ENCODE measurements at regions not wholly inside any gene's neighbourhood (a gene's known extent, or its start where the extent isn't known, plus 50 kb on each side); places are given as distances from the start of the nearest gene placed in this dataset.

GRCh38 chr4:112900416-112900815, 149.0 kb upstream of the ANK2 start:
- Histone ChIP-seq H3K27me3 (replicated peaks in 1 of 4; ENCODE audit: control extremely low read depth in 1 of 4, control insufficient read depth in 3 of 4, insufficient read depth in 4 of 4, low read length in 3 of 4) (no peaks in the 10 kb centered on the region), H3K27ac (ENCODE audit: low read length in 2 of 2) (no peak overlapping the region), H3K4me2 (replicated peaks; ENCODE audit: low read depth, low read length, poor library complexity, severe bottlenecking) (no peak overlapping the region), H3K36me3 (replicated peaks in 1 of 2; ENCODE audit: control extremely low read depth in 1 of 2, control insufficient read depth in 1 of 2, extremely low read depth in 1 of 2, insufficient read depth in 2 of 2, low read length in 1 of 2) (no peaks in the 10 kb centered on the region), H3K9me3 (ENCODE audit: control extremely low read depth in 1 of 3, control insufficient read depth in 2 of 3, insufficient read depth in 1 of 3, low read length in 2 of 3) (no peaks in the 10 kb centered on the region), H2AFZ (ENCODE audit: insufficient read depth, low read depth, low read length, poor library complexity, severe bottlenecking) (no peak overlapping the region), H3K79me2 (ENCODE audit: control insufficient read depth, insufficient read depth, low read length) (no peaks in the 10 kb centered on the region), H3K4me3 (ENCODE audit: control extremely low read depth in 1 of 5, extremely low read depth in 1 of 5, insufficient read depth in 1 of 5, low read depth in 2 of 5, low read length in 4 of 5) (no peak overlapping the region), H3K4me1 (ENCODE audit: control insufficient read depth in 2 of 2, insufficient read depth in 2 of 2, low read length in 2 of 2) (no peaks in the 10 kb centered on the region), H4K20me1 (ENCODE audit: control insufficient read depth, insufficient read depth, low read length, poor library complexity, severe bottlenecking) (no peaks in the 10 kb centered on the region), H3K9ac (ENCODE audit: low read length) (no peak overlapping the region)
- POLR2A ChIA-PET, result no interaction called here
- no peak overlapping the region for H3K27ac Mint-ChIP-seq
- no CpG with 5 or more reads among the region's 2 CpGs for WGBS (ENCODE audit: insufficient coverage)
- H3K4me1 Mint-ChIP-seq, result no peaks in the 10 kb centered on the region
- intact Hi-C loops (cut with micrococcal nuclease), result no loop called here
- H3K4me3 Mint-ChIP-seq, result no peak overlapping the region
- peaks cover 16% of the 10 kb centered on the region for H3K27me3 Mint-ChIP-seq
- ATAC-seq (ENCODE audit: low read depth) (no peak), DNase-seq (no peak)
- TF ChIP-seq EZH2 (IDR thresholded peaks at IDR 0.05; ENCODE audit: borderline replicate concordance, insufficient read depth, low read depth, low read length, poor library complexity, severe bottlenecking), result no peak
- H3K9me3 Mint-ChIP-seq (ENCODE audit: insufficient read depth), result no peaks in the 10 kb centered on the region
- CTCF ChIA-PET, result no interaction called here

- H3K27ac Mint-ChIP-seq, result no peak overlapping the region
- Histone ChIP-seq H3K79me2 (ENCODE audit: control insufficient read depth, insufficient read depth, low read length) (no peaks in the 10 kb centered on the region), H3K4me2 (replicated peaks; ENCODE audit: low read depth, low read length, poor library complexity, severe bottlenecking) (no peak overlapping the region), H3K4me3 (ENCODE audit: control extremely low read depth in 1 of 5, extremely low read depth in 1 of 5, insufficient read depth in 1 of 5, low read depth in 2 of 5, low read length in 4 of 5) (no peak overlapping the region), H2AFZ (ENCODE audit: insufficient read depth, low read depth, low read length, poor library complexity, severe bottlenecking) (no peak overlapping the region), H3K27ac (ENCODE audit: low read length in 2 of 2) (no peak overlapping the region), H3K9ac (ENCODE audit: low read length) (no peak overlapping the region), H3K4me1 (ENCODE audit: control insufficient read depth in 2 of 2, insufficient read depth in 2 of 2, low read length in 2 of 2) (no peaks in the 10 kb centered on the region), H3K9me3 (ENCODE audit: control extremely low read depth in 1 of 3, control insufficient read depth in 2 of 3, insufficient read depth in 1 of 3, low read length in 2 of 3) (no peaks in the 10 kb centered on the region), H3K27me3 (replicated peaks in 1 of 4; ENCODE audit: control extremely low read depth in 1 of 4, control insufficient read depth in 3 of 4, insufficient read depth in 4 of 4, low read length in 3 of 4) (no peaks in the 10 kb centered on the region), H3K36me3 (replicated peaks in 1 of 2; ENCODE audit: control extremely low read depth in 1 of 2, control insufficient read depth in 1 of 2, extremely low read depth in 1 of 2, insufficient read depth in 2 of 2, low read length in 1 of 2) (no peaks in the 10 kb centered on the region), H4K20me1 (ENCODE audit: control insufficient read depth, insufficient read depth, low read length, poor library complexity, severe bottlenecking) (no peaks in the 10 kb centered on the region)
- no peaks in the 10 kb centered on the region for H3K4me1 Mint-ChIP-seq
- H3K9me3 Mint-ChIP-seq (ENCODE audit: insufficient read depth), result no peaks in the 10 kb centered on the region
- no CpG with 5 or more reads among the region's 1 CpG for WGBS (ENCODE audit: insufficient coverage)
- no peak overlapping the region for H3K4me3 Mint-ChIP-seq
- ATAC-seq (ENCODE audit: low read depth) (no peak), DNase-seq (no peak)
- POLR2A ChIA-PET, result interaction anchor here (0.7 kb wide), 1 partner anchor 36 kb away, joined by 3 read pairs; no protein-coding TSS in a partner anchor
- H3K27me3 Mint-ChIP-seq, result peaks cover 16% of the 10 kb centered on the region
- intact Hi-C loops (cut with micrococcal nuclease), result no loop called here
- TF ChIP-seq EZH2 (IDR thresholded peaks at IDR 0.05; ENCODE audit: borderline replicate concordance, insufficient read depth, low read depth, low read length, poor library complexity, severe bottlenecking) (no peak), CTCF (IDR thresholded peaks at IDR 0.05) (no peak)
- CTCF ChIA-PET, result interaction anchor here (1.2 kb wide), 1 partner anchor 37 kb away, joined by 3 read pairs; no protein-coding TSS in a partner anchor
Observed at GRCh38 chr4:112901962-112902411, 147.5 kb upstream of the ANK2 start.

Measured in B cell (primary cell).